IPS-18c (cell line): ENCODE measurements at regions not wholly inside any gene's neighbourhood (a gene's known extent, or its start where the extent isn't known, plus 50 kb on each side); places are given as distances from the start of the nearest gene placed in this dataset.

Experiments used
- H3K4me3 ChIP-seq: 2 replicates; pipeline ENCODE4 v1.7.0; 2013; ENCODE audit warnings: low read depth, mild to moderate bottlenecking, low read length, moderate library complexity; ENCODE audit not compliant: insufficient read depth
- H3K9me3 ChIP-seq: one replicate; pipeline ENCODE4 v1.6.1; 2013; ENCODE audit warnings: mild to moderate bottlenecking, low read length, moderate library complexity; ENCODE audit not compliant: control insufficient read depth, insufficient read depth

GRCh38 chr1:73627723-73628122, 570.3 kb downstream of the LRRIQ3 start:
- H3K4me3 ChIP-seq, result no peak overlapping the region
- H3K9me3 ChIP-seq, result no peaks in the 10 kb centered on the region

DNA sequence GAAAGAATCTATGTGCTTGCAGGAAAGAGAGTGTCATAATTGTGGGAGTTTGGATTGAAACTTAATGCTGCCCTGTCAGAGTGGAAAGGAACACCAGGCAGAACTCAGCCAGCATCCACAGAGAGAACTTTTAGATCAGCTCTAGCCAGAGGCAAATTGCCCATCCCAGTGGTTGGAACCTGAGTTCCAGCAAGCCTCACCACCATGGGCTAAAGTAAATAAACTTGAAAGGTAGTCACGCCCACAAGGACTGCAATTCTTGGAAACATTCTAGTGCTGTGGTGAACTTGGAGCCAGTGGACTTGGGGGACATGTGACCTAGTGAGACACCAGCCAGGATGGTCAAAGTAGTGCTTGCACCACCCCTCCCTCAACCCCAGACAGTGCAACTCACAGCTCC, 571.6 kb downstream of the LRRIQ3 start:
- Histone ChIP-seq H3K4me3 (no peak overlapping the region), H3K9me3 (no peaks in the 10 kb centered on the region)

DNA sequence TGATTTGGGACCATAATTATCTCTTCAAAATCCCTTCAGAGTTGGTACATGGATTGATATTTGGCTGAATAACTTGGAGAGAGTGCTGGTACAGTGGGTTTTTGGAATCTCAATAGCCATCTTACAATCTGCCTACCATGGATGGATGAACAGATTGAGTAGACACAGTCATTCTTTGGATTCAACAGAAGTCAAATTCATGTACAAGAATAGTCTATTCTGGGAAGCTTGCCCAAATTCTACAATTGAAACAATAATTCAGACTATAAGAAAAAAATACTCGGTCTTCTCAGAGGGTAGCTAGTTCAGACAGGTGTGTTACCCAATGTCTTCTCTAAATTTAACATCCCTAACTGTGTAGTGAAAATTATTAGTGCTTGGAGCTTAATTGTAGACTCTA, 574.0 kb downstream of the LRRIQ3 start:
- Histone ChIP-seq H3K4me3 (no peak overlapping the region), H3K9me3 (no peaks in the 10 kb centered on the region)

GRCh38 chr1:73617145-73617544, 580.8 kb downstream of the LRRIQ3 start:
- no peak overlapping the region for H3K4me3 ChIP-seq
- H3K9me3 ChIP-seq, result no peaks in the 10 kb centered on the region

DNA sequence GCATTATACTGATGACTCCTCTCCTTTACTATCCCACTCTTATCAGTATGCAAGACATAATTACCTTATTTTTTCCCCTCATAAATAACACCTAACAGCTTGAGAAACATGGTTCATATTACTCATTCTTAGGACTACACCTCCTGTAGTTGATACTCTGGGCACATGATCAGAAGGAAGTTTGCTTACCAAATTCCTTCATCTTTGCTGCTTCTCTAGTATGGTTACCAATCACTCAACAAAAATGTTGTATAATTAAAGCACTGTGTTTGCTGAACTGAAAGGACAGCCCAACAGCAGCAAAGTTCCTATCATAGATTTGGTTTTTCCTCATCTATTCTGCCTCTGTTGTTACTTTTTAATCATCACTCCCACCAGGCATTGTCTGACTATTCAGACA, 586.3 kb downstream of the LRRIQ3 start:
- Histone ChIP-seq H3K4me3 (no peak overlapping the region), H3K9me3 (no peaks in the 10 kb centered on the region)

- Histone ChIP-seq H3K9me3 (no peaks in the 10 kb centered on the region), H3K4me3 (no peak overlapping the region)
These were observed 593.2 kb downstream of the LRRIQ3 start for GRCh38 chr1:73604739-73605138.

- Histone ChIP-seq H3K9me3 (no peaks in the 10 kb centered on the region), H3K4me3 (no peak overlapping the region)
These were observed 593.8 kb downstream of the LRRIQ3 start for GRCh38 chr1:73604211-73604610.

DNA sequence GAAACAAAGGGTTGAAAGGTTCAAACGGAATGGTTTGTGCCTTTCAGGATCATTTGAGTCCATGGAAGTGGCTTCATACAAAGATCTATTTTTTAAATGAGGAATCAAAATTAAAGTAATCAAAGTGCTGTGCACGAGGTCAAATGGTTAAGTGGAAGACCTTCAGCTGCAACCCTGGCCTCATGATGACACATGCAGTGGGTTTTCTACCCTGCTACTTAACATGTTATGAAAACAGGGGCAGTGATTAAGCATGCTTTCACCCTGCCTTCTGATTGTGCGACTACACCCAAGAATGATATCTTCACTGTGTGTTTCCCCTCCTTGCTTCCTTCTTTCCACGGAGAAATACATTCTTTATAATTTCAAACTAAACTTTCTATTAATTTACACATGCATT, 604.2 kb downstream of the LRRIQ3 start:
- no peak overlapping the region for H3K4me3 ChIP-seq

DNA sequence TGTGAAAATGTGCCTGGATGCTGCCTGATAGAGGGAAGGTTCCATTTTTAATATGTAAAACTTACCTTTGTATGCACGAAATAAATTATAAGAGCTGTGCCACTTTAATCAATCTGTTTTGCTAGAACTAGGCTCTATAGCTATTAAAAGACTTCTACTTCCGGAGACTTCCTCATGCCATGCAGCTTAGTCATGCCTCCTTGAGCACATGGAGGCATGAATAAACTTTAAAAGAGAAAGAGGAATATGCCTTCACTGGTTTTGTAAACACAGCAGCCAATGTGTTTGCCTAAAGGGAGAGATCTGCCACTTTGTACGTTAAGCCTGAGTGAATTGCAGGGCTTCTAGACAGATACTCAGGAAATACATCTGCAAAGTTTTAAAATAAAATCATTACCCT, 604.6 kb downstream of the LRRIQ3 start:
- H3K9me3 ChIP-seq, result no peaks in the 10 kb centered on the region
- no peak overlapping the region for H3K4me3 ChIP-seq

More for the DNA sequence above, 604.2 kb downstream of the LRRIQ3 start:
- no peaks in the 10 kb centered on the region for H3K9me3 ChIP-seq

GRCh38 chr1:73587080-73587479, 610.9 kb downstream of the LRRIQ3 start:
- Histone ChIP-seq H3K4me3 (no peak overlapping the region), H3K9me3 (no peaks in the 10 kb centered on the region)

DNA sequence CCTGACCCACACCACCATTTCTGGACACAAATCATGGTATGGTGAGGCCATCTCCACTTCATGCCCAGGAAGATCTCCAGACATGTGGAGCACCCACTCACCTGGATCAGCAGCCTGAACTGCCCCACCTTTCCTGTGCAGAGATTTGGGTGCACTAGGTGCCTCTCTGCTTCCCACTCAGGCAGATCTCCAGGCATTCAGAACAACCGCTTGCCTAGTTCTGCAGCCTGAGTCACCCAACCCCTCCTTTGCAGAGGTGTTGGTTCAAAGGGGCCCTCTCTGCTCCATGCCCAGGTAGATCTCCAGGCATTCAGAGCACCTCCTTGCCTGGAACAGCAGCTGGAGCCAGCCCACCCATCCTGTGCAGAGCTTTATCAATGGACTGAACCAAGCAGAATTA, 620.8 kb downstream of the LRRIQ3 start:
- H3K9me3 ChIP-seq, result no peaks in the 10 kb centered on the region

GRCh38 chr1:73576083-73576482, 621.9 kb downstream of the LRRIQ3 start:
- Histone ChIP-seq H3K4me3 (no peak overlapping the region), H3K9me3 (no peaks in the 10 kb centered on the region)

More for the DNA sequence above, 620.8 kb downstream of the LRRIQ3 start:
- H3K4me3 ChIP-seq, result no peak overlapping the region

GRCh38 chr1:73564294-73564693, 633.7 kb downstream of the LRRIQ3 start:
- Histone ChIP-seq H3K4me3 (no peak overlapping the region), H3K9me3 (peaks cover under 1% of the 10 kb centered on the region)

- no peak overlapping the region for H3K4me3 ChIP-seq
These were observed 641.7 kb downstream of the LRRIQ3 start for GRCh38 chr1:73556270-73556669.

GRCh38 chr1:73537400-73537799, 660.6 kb downstream of the LRRIQ3 start:
- H3K4me3 ChIP-seq, result no peak overlapping the region

More at GRCh38 chr1:73556270-73556669, 641.7 kb downstream of the LRRIQ3 start:
- peaks cover 4% of the 10 kb centered on the region for H3K9me3 ChIP-seq

DNA sequence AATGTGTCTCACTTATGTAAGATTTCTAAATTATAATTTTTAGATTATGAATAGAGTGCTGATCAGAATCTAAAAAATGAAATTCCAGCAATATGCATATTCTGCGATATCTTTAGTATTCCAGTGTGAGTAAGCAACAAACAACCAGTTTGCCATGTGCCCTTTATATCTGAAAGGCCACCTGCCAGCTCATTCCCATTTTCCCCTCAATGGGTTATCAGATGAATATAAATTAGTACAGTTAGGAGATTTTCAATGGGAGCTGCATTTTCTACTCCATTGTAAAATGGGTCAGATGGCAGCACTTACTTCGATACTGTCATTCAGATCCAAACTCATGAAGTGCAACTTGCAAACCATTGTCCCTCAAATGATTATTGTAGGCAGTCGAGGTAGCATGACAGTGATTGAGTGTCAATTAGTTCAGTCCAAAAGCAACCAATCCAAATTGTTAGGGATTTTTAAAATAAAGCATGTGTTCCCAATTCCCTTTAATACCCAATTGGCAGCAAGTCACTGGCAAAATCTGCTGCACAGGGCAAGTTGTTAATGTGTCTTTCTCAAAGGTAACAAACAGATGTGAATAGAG, 680.3 kb downstream of the LRRIQ3 start:
- no peak overlapping the region for H3K4me3 ChIP-seq

More at GRCh38 chr1:73537400-73537799, 660.6 kb downstream of the LRRIQ3 start:
- H3K9me3 ChIP-seq, result peaks cover 4% of the 10 kb centered on the region

DNA sequence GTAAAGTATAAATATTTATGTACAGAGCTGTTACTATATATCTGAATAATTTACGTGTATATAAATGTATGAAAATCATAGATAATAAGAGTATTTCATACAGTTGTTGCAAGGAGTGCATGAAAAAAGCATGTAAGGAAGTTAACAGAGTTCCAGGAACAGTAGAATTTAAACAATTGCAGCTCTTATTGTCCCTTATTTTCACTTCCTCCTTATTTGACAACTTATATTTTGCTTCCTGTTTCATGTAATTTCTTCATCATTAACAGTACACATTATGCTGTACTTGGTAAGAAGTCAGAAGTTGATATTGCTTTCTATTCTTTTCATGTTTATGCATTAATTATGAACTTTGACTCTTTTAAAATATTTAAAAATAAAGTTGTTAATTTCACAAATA, 681.5 kb downstream of the LRRIQ3 start:
- Histone ChIP-seq H3K9me3 (no peaks in the 10 kb centered on the region), H3K4me3 (no peak overlapping the region)

More for the DNA sequence above, 680.3 kb downstream of the LRRIQ3 start:
- no peaks in the 10 kb centered on the region for H3K9me3 ChIP-seq

- H3K9me3 ChIP-seq, result no peaks in the 10 kb centered on the region
- H3K4me3 ChIP-seq, result no peak overlapping the region
These were observed 686.9 kb downstream of the LRRIQ3 start for GRCh38 chr1:73511038-73511437.

GRCh38 chr1:73500154-73500553, 697.8 kb downstream of the LRRIQ3 start:
- no peak overlapping the region for H3K4me3 ChIP-seq
- no peaks in the 10 kb centered on the region for H3K9me3 ChIP-seq
